ENCODE measurements at regions not wholly inside any gene's neighbourhood (a gene's known extent, or its start where the extent isn't known, plus 50 kb on each side); places are given as distances from the start of the nearest gene placed in this dataset.

DNA sequence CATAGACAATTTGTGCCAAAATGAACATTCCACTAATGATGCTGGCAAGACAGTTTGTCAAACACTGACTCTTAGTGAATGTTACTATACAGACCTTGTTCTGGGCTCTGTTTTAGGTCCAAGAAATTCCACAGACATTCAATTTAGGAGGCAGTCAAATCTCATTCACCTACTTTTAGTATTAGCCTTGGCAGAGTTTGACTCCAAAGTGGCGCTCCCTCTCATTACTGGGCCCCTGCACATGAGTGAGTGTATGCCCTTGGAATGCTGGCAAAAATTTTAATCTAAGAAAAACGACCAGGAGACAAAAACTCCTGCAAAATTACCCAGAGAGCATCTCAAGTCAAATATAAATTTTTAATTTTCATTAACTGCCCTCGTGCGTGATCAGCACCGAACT lies 94.9 kb upstream of the SLC27A6 start:
- CTCF ChIA-PET, result no interaction called here
- Mint-ChIP-seq H3K9me3 (ENCODE audit: low read depth, unreplicated experiment) (no peaks in the 10 kb centered on the region), H3K36me3 (ENCODE audit: insufficient read depth, unreplicated experiment) (no peaks in the 10 kb centered on the region), H3K4me3 (ENCODE audit: low read depth, unreplicated experiment) (no peak overlapping the region), H3K4me1 (ENCODE audit: low read depth, unreplicated experiment) (no peaks in the 10 kb centered on the region), H3K27me3 (ENCODE audit: unreplicated experiment) (peaks cover 41% of the 10 kb centered on the region), H3K27ac (ENCODE audit: unreplicated experiment) (no peak overlapping the region)
- no peak for DNase-seq
- intact Hi-C loops (cut with micrococcal nuclease; ENCODE audit: unreplicated experiment), result no loop called here
- TF ChIP-seq, protein P1, sequence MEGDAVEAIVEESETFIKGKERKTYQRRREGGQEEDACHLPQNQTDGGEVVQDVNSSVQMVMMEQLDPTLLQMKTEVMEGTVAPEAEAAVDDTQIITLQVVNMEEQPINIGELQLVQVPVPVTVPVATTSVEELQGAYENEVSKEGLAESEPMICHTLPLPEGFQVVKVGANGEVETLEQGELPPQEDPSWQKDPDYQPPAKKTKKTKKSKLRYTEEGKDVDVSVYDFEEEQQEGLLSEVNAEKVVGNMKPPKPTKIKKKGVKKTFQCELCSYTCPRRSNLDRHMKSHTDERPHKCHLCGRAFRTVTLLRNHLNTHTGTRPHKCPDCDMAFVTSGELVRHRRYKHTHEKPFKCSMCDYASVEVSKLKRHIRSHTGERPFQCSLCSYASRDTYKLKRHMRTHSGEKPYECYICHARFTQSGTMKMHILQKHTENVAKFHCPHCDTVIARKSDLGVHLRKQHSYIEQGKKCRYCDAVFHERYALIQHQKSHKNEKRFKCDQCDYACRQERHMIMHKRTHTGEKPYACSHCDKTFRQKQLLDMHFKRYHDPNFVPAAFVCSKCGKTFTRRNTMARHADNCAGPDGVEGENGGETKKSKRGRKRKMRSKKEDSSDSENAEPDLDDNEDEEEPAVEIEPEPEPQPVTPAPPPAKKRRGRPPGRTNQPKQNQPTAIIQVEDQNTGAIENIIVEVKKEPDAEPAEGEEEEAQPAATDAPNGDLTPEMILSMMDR (IDR thresholded peaks at IDR 0.05; ENCODE audit: unreplicated experiment), result no peak
- no TSS peak for BruUV-seq (replicated peaks)

DNA sequence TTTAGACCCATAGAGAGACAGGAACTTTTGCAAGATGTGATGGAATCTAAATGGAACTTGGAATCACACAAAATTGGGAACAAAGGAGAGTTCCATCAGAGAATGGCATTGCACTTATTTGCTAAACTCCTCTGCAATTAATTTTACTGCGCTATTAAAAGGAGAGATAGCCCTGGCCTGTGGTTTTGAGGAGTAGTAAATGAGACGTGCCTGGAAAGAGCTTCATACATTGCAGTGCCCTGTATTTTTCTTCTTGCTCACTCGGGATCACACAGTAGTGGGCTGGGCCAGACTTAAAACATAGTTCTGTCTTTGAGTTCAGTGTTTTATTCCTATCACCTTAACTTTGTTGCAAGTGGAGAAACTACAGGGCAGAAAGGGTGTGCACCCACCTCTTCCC lies 94.4 kb upstream of the SLC27A6 start:
- DNase-seq, result no peak
- H3K9me3 Mint-ChIP-seq (ENCODE audit: low read depth, unreplicated experiment), result no peaks in the 10 kb centered on the region
- H3K36me3 Mint-ChIP-seq (ENCODE audit: insufficient read depth, unreplicated experiment), result no peaks in the 10 kb centered on the region
- peaks cover 47% of the 10 kb centered on the region for H3K27me3 Mint-ChIP-seq (ENCODE audit: unreplicated experiment)
- no peak overlapping the region for H3K4me3 Mint-ChIP-seq (ENCODE audit: low read depth, unreplicated experiment)
- intact Hi-C loops (cut with micrococcal nuclease; ENCODE audit: unreplicated experiment), result no loop called here
- H3K4me1 Mint-ChIP-seq (ENCODE audit: low read depth, unreplicated experiment), result no peaks in the 10 kb centered on the region
- no TSS peak for BruUV-seq (replicated peaks)
- TF ChIP-seq, protein P1 (IDR thresholded peaks at IDR 0.05; ENCODE audit: unreplicated experiment), result no peak
- CTCF ChIA-PET, result no interaction called here
- no peak overlapping the region for H3K27ac Mint-ChIP-seq (ENCODE audit: unreplicated experiment)

DNA sequence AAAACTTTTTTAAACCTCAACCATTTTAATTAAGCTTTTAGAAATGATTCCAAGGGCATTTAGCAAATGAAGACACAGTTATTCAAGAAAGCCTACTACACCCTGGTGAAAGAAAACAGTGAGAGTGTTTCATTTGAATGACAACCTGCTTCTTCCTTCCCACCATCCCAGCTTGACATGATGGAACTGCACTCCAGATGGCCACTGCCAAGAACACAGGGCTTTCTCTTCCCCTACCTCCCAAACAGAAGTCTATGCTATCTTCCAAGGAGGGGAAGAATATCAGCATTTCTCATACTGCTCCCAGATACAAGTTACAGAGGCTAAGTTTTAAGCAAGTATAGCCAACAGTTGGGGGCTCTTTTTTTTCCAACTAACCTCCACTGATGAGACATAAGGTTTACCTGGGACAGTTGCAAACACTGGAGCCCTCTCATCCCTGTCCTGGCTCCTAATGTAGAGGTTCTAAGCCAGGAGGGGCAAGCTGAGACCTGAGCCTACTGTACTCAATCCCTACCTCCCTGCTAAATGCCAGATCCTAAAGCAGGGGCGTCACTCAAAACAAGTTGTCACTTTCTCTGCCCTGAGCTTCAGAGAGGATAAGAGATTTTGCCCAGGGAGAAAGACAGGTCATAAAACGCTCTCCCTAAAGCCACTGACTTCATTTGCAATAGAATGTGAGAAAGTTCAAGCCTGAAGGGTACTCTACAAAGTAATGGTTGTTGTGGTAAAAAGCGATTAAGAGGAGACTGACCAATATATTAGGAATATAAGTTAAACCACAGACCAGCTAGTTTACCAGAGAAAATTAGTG lies 88.5 kb upstream of the SLC27A6 start:
- intact Hi-C loops (cut with micrococcal nuclease; ENCODE audit: unreplicated experiment), result no loop called here
- no peak overlapping the region for H3K27ac Mint-ChIP-seq (ENCODE audit: unreplicated experiment)
- DNase-seq, result no peak
- no TSS peak for BruUV-seq (replicated peaks)
- CTCF ChIA-PET, result no interaction called here
- H3K9me3 Mint-ChIP-seq (ENCODE audit: low read depth, unreplicated experiment), result no peaks in the 10 kb centered on the region
- peaks cover 46% of the 10 kb centered on the region for H3K27me3 Mint-ChIP-seq (ENCODE audit: unreplicated experiment)
- H3K4me1 Mint-ChIP-seq (ENCODE audit: low read depth, unreplicated experiment), result no peaks in the 10 kb centered on the region
- TF ChIP-seq, protein P1 (IDR thresholded peaks at IDR 0.05; ENCODE audit: unreplicated experiment), result no peak
- no peaks in the 10 kb centered on the region for H3K36me3 Mint-ChIP-seq (ENCODE audit: insufficient read depth, unreplicated experiment)
- H3K4me3 Mint-ChIP-seq (ENCODE audit: low read depth, unreplicated experiment), result no peak overlapping the region

DNA sequence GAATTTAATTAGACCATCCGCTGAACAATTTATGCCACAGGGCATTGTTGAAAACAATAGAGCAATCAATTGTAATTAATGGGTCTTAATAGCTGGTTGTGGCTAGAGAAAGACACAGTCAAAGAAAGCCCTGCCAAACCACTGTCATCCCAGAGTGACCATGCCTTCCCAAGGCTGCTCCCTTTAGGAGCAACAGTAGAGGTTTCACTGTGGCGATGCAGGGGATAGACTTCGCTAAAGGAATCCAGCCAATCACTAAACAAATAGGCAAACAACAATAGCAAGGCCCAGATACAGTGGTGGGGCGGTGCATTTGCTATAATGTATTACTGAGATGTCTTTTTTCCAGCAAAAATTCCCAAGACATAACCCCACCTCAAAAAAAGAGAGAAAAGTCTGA lies 87.8 kb upstream of the SLC27A6 start:
- CTCF ChIA-PET, result no interaction called here
- H3K27me3 Mint-ChIP-seq (ENCODE audit: unreplicated experiment), result peaks cover 38% of the 10 kb centered on the region

More for the DNA sequence above, 87.8 kb upstream of the SLC27A6 start:
- TF ChIP-seq, protein P1 (IDR thresholded peaks at IDR 0.05; ENCODE audit: unreplicated experiment), result no peak
- intact Hi-C loops (cut with micrococcal nuclease; ENCODE audit: unreplicated experiment), result no loop called here
- Mint-ChIP-seq H3K27ac (ENCODE audit: unreplicated experiment) (no peak overlapping the region), H3K36me3 (ENCODE audit: insufficient read depth, unreplicated experiment) (no peaks in the 10 kb centered on the region), H3K4me1 (ENCODE audit: low read depth, unreplicated experiment) (no peaks in the 10 kb centered on the region), H3K9me3 (ENCODE audit: low read depth, unreplicated experiment) (no peaks in the 10 kb centered on the region), H3K4me3 (ENCODE audit: low read depth, unreplicated experiment) (no peak overlapping the region)
- no peak for DNase-seq
- BruUV-seq (replicated peaks), result no TSS peak

All from Calu3 (cell line).